GM12864 (cell line): ENCODE measurements at regions not wholly inside any gene's neighbourhood (a gene's known extent, or its start where the extent isn't known, plus 50 kb on each side); places are given as distances from the start of the nearest gene placed in this dataset.

Experiments used
- DNase-seq: peaks from one replicate; pipeline ENCODE4 v3.0.0-alpha.2; 2011; ENCODE audit warnings: low read depth
- H3K4me3 ChIP-seq: 2 replicates; pipeline ENCODE4 v1.5.1; 2011; ENCODE audit warnings: mild to moderate bottlenecking, low read depth, low read length, control low read depth
- CTCF ChIP-seq: IDR thresholded peaks from 2 replicates; pipeline ENCODE4 v1.5.1; 2011; ENCODE audit warnings: low read depth, mild to moderate bottlenecking, moderate library complexity, low read length, control low read depth, inconsistent platforms; ENCODE audit errors: missing control alignments

DNA sequence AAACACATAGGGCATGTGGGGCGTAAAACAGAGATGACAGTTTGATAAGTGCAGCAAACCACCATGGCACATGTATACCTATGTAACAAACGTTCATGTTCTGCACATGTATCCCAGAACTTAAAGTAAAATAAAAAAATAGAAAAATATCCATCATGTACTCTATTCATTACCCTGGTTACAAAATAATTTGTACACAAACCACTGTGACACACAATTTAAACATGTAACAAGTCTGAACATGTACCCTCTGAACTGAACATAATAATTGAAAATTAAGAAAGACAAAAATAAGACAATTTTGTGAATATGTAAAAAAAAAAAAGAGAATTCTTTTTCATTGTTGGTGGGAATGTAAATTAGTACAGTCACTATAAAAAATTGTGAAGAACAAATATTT lies 379.2 kb downstream of the KDM5D start:
- no peak overlapping the region for H3K4me3 ChIP-seq
- TF ChIP-seq CTCF, result no peak

GRCh38 chrY:19357249-19357648 lies 387.3 kb downstream of the KDM5D start:
- DNase-seq, result no peak
- TF ChIP-seq CTCF, result no peak
- no peak overlapping the region for H3K4me3 ChIP-seq

More for the DNA sequence above, 379.2 kb downstream of the KDM5D start:
- no peak for DNase-seq

DNA sequence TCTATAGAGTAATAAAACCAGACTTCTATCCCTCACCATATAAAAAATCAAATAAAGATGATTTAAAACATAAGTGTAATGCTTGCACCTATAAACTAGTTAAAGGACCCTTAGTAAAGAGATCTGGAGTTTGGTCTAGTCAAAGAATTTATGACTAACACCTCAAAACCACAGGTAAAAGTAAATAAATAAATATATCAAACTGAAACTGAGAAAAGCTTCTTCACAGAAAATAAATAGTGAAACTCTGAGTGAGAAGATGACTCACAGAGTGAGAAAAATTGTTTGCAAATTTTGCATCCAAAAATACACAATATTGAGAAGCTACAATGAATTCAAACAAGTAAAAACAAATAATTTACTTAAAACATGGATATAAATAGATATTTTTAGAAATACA lies 387.8 kb downstream of the KDM5D start:
- TF ChIP-seq CTCF, result no peak
- no peak for DNase-seq
- H3K4me3 ChIP-seq, result no peak overlapping the region

DNA sequence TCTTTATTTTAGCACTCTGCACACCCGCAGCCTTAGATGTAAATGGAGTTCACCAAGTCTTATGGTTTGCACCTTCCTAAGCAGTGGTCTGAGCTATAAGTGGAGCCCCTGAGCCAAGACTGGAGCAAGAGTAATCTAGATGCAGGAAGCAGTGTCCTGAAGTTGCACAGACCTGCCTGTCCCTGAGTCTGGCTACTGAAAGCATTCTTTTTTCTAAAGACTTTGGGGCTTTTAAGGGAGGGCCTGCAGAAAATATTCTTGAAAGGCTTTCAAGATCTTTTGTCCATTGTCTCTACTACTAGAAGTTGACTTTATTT lies 389.7 kb downstream of the KDM5D start:
- DNase-seq, result no peak
- TF ChIP-seq CTCF, result no peak
- no peak overlapping the region for H3K4me3 ChIP-seq

GRCh38 chrY:19354061-19354856 lies 390.3 kb downstream of the KDM5D start:
- no peak for DNase-seq
- no peak for TF ChIP-seq CTCF
- H3K4me3 ChIP-seq, result no peak overlapping the region

DNA sequence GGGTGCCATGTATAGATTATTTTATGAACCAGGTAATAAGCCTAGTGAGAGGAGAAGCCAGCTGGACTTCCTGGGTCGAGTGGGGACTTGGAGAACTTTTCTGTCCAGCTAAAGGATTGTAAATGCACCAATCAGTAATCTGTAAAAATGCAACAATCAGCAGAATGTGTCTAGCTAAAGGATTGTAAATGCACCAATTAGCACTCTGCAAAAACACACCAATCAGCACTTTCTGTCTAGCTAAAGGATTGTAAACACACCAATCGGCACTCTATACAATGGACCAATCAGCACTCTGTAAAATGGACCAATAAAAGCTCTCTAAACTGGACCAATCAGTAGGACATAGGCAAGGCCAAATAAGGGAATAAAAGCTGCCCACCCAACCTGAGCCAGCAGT lies 392.9 kb downstream of the KDM5D start:
- no peak overlapping the region for H3K4me3 ChIP-seq
- TF ChIP-seq CTCF, result no peak
- DNase-seq, result no peak

DNA sequence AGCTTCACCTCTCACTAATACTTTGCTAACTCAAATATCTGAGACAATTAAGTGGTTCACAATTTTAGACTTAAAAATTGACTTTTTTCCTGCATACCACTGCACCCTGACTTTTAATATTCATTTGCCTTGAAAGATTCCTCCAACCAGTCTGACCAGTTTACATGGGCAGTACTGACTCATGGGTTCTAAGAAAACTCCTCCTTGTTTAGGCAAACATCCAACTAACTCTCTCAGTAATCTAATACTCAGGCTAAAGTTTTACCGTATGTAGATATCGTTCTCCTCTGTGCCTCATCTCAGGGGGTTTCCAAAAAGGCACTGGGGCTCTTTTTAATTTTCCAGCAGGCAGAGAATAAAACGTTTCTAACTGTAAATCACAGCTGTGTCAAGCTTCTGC lies 422.8 kb downstream of the KDM5D start:
- TF ChIP-seq CTCF, result no peak
- H3K4me3 ChIP-seq, result no peak overlapping the region
- no peak for DNase-seq
